Fibroblast of mammary gland (primary cell): ENCODE measurements at regions not wholly inside any gene's neighbourhood (a gene's known extent, or its start where the extent isn't known, plus 50 kb on each side); places are given as distances from the start of the nearest gene placed in this dataset.

Experiments
- DNase-seq: peaks from one replicate; pipeline ENCODE4 v3.0.0-alpha.2; 2010; ENCODE audit warnings: low read depth
- H3K4me3 ChIP-seq: 2 replicates; pipeline ENCODE4 v1.5.1; 2011; ENCODE audit warnings: low read depth, mild to moderate bottlenecking, low read length, moderate library complexity; ENCODE audit not compliant: control insufficient read depth
- CTCF ChIP-seq: conservative IDR thresholded peaks from 2 replicates; pipeline ENCODE4 v1.5.1; 2011; ENCODE audit warnings: low read depth, low read length, inconsistent platforms; ENCODE audit not compliant: control insufficient read depth, insufficient read depth

DNA sequence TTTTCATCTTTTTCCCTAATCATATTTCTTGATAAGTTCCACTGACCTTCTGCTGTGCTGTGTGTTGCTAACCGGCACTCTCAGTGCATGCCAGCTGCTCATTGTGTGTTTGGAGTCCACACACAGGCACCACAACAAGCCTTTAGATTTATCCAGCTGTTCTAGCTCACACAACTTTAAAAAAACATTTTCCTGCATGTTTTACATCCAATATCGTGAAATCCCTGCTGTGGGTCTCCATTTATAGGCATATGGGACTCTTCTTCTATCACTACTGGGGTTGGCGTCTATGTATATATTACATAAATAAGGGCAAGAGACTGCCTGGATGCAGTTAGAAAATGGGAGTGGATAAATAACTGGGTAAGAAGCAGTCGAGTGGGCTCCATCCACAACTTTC lies 183.6 kb upstream of the ADARB2 start:
- no peak for TF ChIP-seq CTCF
- H3K4me3 ChIP-seq, result no peak overlapping the region
- DNase-seq, result no peak

- no peak for DNase-seq
- no peak for TF ChIP-seq CTCF
- no peak overlapping the region for H3K4me3 ChIP-seq
Observed at GRCh38 chr10:1920127-1920526, 182.8 kb upstream of the ADARB2 start.

GRCh38 chr10:1911771-1912170 lies 174.4 kb upstream of the ADARB2 start:
- DNase-seq, result no peak
- H3K4me3 ChIP-seq, result no peak overlapping the region
- no peak for TF ChIP-seq CTCF

DNA sequence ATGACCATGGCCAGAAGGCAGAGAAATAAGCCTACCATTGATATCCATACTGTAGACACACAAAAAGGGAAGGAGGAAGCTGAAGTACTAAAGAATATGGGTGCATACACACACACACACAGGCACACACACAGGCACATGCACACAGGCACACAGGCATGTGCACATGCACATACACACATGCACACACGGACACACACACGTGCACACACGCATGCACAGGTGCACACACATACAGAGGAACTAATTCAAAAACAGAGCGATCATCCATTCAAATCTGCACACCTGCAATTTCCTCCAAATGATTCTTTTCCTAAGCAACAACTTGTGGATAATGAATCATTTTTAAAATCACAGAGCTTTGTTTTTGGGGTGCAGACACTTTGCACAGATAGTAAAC lies 166.7 kb upstream of the ADARB2 start:
- no peak for DNase-seq
- no peak for TF ChIP-seq CTCF
- no peak overlapping the region for H3K4me3 ChIP-seq

DNA sequence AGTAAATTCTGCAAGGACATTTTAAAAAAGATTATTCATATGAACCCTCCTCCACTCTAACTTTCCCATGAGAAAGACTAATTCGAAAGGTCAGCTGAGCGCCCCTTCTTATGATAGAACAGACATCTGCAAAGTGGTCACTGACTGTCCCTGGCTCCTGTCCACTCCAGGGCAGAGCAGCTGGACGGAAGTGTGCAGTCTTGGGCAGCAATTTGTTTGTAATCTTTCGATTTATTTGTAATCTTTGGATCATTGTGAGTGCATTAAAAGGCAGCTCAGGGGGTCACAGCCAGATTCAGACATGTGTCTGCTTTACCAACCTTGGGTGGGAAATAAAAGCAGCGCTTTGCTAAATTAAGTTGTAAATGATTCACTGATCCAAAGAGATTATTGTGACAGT lies 158.8 kb upstream of the ADARB2 start:
- no peak for TF ChIP-seq CTCF
- no peak overlapping the region for H3K4me3 ChIP-seq
- DNase-seq, result no peak

GRCh38 chr10:1895691-1896090 lies 158.4 kb upstream of the ADARB2 start:
- H3K4me3 ChIP-seq, result no peak overlapping the region
- DNase-seq, result no peak
- TF ChIP-seq CTCF, result no peak

GRCh38 chr10:1894912-1895311 lies 157.6 kb upstream of the ADARB2 start:
- no peak overlapping the region for H3K4me3 ChIP-seq
- no peak for DNase-seq
- TF ChIP-seq CTCF, result no peak
